HFF-Myc (cell line): ENCODE measurements at regions not wholly inside any gene's neighbourhood (a gene's known extent, or its start where the extent isn't known, plus 50 kb on each side); places are given as distances from the start of the nearest gene placed in this dataset.
"Not testable (repeated sequence)": the region's sequence is repeated elsewhere in the genome, so short reads cannot be mapped to it uniquely, and the experiment has no call there.

ENCODE experiments used
- DNase-seq: peaks from one replicate; pipeline ENCODE4 v3.0.0-alpha.2; 2011; ENCODE audit warnings: low read depth; ENCODE audit errors: extremely low read depth
- H3K4me3 ChIP-seq: replicated peaks from 2 replicates; pipeline ENCODE4 v1.5.1; 2011; ENCODE audit warnings: low read depth, mild to moderate bottlenecking, control low read depth, low read length
- TF ChIP-seq, protein P1 (sequence below): IDR thresholded peaks from 2 replicates; pipeline ENCODE4 v1.5.1; 2012; ENCODE audit warnings: mild to moderate bottlenecking, low read depth, low read length, control low read depth; ENCODE audit errors: missing control alignments

DNA sequence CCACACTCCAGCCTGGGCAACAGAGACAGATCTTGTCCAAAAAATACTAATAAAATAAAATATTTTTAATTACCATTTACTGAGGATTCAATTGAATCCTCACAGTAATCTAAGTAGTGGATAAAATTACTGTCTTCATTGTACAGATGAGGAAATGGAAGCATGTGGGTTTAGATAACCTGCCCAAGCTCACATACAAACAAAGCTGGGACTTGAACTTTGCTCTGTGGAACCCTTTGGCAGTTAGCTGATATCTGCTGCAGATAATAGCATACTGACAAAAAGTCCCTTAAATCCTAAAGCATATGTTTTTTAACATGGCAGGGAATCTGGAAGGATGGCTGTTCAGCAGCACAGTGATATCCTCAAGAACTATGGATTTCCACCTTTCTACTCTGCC is 130.9 kb upstream of the MROH9 start:
- no peak for DNase-seq
- no peak overlapping the region for H3K4me3 ChIP-seq
- TF ChIP-seq, protein P1, sequence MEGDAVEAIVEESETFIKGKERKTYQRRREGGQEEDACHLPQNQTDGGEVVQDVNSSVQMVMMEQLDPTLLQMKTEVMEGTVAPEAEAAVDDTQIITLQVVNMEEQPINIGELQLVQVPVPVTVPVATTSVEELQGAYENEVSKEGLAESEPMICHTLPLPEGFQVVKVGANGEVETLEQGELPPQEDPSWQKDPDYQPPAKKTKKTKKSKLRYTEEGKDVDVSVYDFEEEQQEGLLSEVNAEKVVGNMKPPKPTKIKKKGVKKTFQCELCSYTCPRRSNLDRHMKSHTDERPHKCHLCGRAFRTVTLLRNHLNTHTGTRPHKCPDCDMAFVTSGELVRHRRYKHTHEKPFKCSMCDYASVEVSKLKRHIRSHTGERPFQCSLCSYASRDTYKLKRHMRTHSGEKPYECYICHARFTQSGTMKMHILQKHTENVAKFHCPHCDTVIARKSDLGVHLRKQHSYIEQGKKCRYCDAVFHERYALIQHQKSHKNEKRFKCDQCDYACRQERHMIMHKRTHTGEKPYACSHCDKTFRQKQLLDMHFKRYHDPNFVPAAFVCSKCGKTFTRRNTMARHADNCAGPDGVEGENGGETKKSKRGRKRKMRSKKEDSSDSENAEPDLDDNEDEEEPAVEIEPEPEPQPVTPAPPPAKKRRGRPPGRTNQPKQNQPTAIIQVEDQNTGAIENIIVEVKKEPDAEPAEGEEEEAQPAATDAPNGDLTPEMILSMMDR: no peak

DNA sequence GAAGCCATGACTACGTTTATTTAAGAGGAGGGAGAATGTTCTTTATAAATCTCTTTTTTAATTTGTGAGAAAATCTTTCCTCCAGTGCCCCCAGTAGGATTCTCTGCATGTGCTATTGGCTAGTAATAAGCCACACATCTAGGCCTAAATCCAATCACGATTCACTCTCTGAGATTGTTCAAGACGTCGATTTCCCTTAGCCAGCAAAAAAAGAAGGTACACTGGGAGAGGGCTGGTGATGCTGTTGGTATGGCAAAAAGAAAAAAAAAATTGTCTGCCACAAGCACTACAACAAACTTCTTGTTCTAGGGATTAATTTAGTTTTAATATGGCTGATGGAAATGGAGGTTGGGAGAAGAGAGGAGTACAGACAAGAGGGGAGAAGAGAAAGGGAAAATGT is 130.5 kb upstream of the MROH9 start:
- TF ChIP-seq, protein P1: no peak
- no peak overlapping the region for H3K4me3 ChIP-seq
- DNase-seq: no peak

GRCh38 chr1:170806961-170807360 is 128.4 kb upstream of the MROH9 start:
- TF ChIP-seq, protein P1: no peak
- H3K4me3 ChIP-seq: no peak overlapping the region
- DNase-seq: no peak

DNA sequence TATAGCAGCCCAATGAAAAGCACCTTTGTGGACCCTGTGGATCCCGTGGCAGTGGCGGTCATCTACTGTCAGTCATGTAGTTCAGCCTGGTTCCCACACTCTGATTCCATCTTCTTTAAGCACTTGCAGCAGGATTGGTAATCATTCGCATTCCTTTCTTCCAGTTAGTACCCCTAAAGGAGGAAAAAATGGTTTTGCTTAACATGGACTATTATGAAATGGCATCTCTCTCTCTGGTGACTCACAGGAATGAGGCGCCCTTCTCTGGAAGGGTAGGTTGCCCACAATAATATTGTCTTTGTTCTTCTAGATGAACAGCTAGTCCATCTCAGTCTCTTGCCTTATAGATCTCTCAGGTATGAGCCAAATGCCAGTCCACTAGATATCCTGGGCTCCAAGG is 127.9 kb upstream of the MROH9 start:
- no peak for DNase-seq
- TF ChIP-seq, protein P1: no peak

GRCh38 chr1:170808216-170808885 is 127.0 kb upstream of the MROH9 start:
- no peak overlapping the region for H3K4me3 ChIP-seq
- DNase-seq: no peak
- TF ChIP-seq, protein P1: no peak

More for the DNA sequence above, 127.9 kb upstream of the MROH9 start:
- H3K4me3 ChIP-seq: no peak overlapping the region

DNA sequence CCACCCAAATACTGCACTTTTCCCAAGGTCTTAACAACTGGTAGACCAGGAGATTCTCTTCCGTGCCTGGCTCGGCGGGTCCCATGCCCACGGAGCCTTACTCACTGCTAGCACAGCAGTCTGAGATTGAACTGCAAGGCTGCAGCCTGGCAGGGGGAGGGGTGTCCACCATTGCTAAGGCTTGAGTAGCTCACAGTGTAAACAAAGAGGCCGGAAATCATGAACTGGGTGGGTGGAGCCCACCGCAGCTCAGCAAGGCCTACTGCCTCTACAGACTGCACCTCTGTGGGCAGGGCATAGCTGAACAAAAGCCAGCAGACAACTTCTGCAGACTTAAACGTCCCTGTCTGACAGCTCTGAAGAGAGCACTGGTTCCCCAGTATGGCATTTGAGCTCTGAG is 124.3 kb upstream of the MROH9 start:
- not testable (repeated sequence) for H3K4me3 ChIP-seq, DNase-seq

GRCh38 chr1:170819781-170820180 is 115.6 kb upstream of the MROH9 start:
- DNase-seq: no peak
- TF ChIP-seq, protein P1: no peak

More at GRCh38 chr1:170819781-170820180, 115.6 kb upstream of the MROH9 start:
- H3K4me3 ChIP-seq: no peak overlapping the region
